A673 (cell line): ENCODE measurements at regions not wholly inside any gene's neighbourhood (a gene's known extent, or its start where the extent isn't known, plus 50 kb on each side); places are given as distances from the start of the nearest gene placed in this dataset.

Source experiments
- EZH2 ChIP-seq: fragments of 200-600 bp; sonication (generic); IDR thresholded peaks from 2 replicates; pipeline ENCODE4 v1.6.1; 2017; ENCODE audit warnings: borderline replicate concordance, low read depth, mild to moderate bottlenecking, mixed read lengths, antibody characterized with exemption, low read length; ENCODE audit not compliant: poor library complexity, severe bottlenecking
- TF ChIP-seq, protein P1 (sequence below): fragments of 300-800, 200-600 bp; sonication (generic); conservative IDR thresholded peaks from 2 replicates; pipeline ENCODE4 v1.5.1; 2017; ENCODE audit warnings: low read depth, mild to moderate bottlenecking, antibody characterized with exemption, low read length, moderate library complexity, mixed read lengths

DNA sequence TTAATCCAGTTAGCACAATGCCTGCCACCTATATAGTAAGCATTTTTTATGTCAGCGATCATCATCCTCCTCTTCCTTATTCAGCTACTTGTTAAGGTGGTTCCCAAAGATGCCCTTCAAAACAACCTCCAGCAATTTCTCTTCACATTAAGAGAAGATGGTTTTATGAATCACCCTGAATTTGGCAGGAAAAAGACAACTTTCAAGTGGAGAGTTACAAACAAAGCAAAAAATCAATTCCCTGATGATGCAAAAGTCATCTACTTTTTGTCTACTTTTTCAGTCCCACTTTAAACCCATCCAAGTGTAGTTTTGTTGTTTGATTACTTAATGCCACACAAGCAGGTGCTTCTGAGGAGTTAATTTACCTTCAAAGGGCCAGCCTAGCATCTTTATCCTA lies 139.1 kb upstream of the SERP2 start:
- TF ChIP-seq, protein P1, sequence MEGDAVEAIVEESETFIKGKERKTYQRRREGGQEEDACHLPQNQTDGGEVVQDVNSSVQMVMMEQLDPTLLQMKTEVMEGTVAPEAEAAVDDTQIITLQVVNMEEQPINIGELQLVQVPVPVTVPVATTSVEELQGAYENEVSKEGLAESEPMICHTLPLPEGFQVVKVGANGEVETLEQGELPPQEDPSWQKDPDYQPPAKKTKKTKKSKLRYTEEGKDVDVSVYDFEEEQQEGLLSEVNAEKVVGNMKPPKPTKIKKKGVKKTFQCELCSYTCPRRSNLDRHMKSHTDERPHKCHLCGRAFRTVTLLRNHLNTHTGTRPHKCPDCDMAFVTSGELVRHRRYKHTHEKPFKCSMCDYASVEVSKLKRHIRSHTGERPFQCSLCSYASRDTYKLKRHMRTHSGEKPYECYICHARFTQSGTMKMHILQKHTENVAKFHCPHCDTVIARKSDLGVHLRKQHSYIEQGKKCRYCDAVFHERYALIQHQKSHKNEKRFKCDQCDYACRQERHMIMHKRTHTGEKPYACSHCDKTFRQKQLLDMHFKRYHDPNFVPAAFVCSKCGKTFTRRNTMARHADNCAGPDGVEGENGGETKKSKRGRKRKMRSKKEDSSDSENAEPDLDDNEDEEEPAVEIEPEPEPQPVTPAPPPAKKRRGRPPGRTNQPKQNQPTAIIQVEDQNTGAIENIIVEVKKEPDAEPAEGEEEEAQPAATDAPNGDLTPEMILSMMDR = no peak
- no peak for TF ChIP-seq EZH2
